ENCODE measurements at regions not wholly inside any gene's neighbourhood (a gene's known extent, or its start where the extent isn't known, plus 50 kb on each side); places are given as distances from the start of the nearest gene placed in this dataset.

DNA sequence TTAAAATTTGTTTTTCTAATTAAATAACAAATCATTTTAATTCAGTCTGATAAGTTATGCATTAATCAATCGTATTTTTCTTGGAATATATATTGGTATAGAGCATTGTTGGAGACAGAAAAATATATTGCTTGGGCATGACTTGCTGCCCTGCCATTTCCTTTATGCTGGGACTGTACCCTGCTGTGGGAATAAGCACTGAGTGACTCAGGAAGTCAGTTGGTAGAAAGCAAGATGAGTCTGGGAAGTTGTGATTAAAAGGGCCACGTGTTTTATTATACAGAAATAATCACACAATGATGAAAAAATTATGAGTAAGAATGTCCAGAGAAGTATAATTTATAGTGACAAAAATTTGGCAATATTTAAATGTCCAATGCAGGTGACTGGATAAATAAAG, 139.5 kb downstream of the KIF18A start:
- TF ChIP-seq CTCF (IDR thresholded peaks at IDR 0.05) (no peak), POLR2A (IDR thresholded peaks at IDR 0.05) (no peak)
- Histone ChIP-seq H3K9me3 (no peaks in the 10 kb centered on the region), H3K36me3 (ENCODE audit: low read depth, missing control alignments) (no peaks in the 10 kb centered on the region), H3K4me3 (no peak overlapping the region), H3K27me3 (no peaks in the 10 kb centered on the region), H3K4me1 (no peaks in the 10 kb centered on the region), H3K27ac (no peak overlapping the region)
- no peak for DNase-seq
- WGBS, 2 donors, result 68 to 80% methylated on average over 2 of the region's 2 CpGs
- intact Hi-C loops (cut with DNase I; ENCODE audit: low total_unique reads), result no loop called here

- intact Hi-C loops (cut with DNase I; ENCODE audit: low total_unique reads), result no loop called here
- Histone ChIP-seq H3K9me3 (no peaks in the 10 kb centered on the region), H3K4me1 (no peaks in the 10 kb centered on the region), H3K4me3 (no peak overlapping the region), H3K27ac (no peak overlapping the region), H3K36me3 (ENCODE audit: low read depth, missing control alignments) (no peaks in the 10 kb centered on the region), H3K27me3 (no peaks in the 10 kb centered on the region)
- no peak for TF ChIP-seq CTCF (IDR thresholded peaks at IDR 0.05)
- TF ChIP-seq POLR2A (IDR thresholded peaks at IDR 0.05), result no peak
- WGBS, 2 donors, result 89 to 90% methylated on average over 3 of the region's 3 CpGs
- no peak for DNase-seq
Observed at GRCh38 chr11:27965559-27965958, 142.4 kb downstream of the KIF18A start.

GRCh38 chr11:27963370-27963769, 144.6 kb downstream of the KIF18A start:
- H3K9me3 ChIP-seq, result no peaks in the 10 kb centered on the region
- no peaks in the 10 kb centered on the region for H3K36me3 ChIP-seq (ENCODE audit: low read depth, missing control alignments)
- no peaks in the 10 kb centered on the region for H3K4me1 ChIP-seq
- TF ChIP-seq POLR2A (IDR thresholded peaks at IDR 0.05), result no peak
- TF ChIP-seq CTCF (IDR thresholded peaks at IDR 0.05), result no peak
- no peak overlapping the region for H3K27ac ChIP-seq
- 88 to 96% methylated on average over 2 of the region's 2 CpGs for WGBS, 2 donors
- no peak for DNase-seq
- intact Hi-C loops (cut with DNase I; ENCODE audit: low total_unique reads), result no loop called here
- no peaks in the 10 kb centered on the region for H3K27me3 ChIP-seq
- no peak overlapping the region for H3K4me3 ChIP-seq

GRCh38 chr11:27949951-27950738, 157.8 kb downstream of the KIF18A start:
- intact Hi-C loops (cut with DNase I; ENCODE audit: low total_unique reads), result no loop called here
- Histone ChIP-seq H3K27me3 (no peaks in the 10 kb centered on the region), H3K4me3 (no peak overlapping the region), H3K36me3 (ENCODE audit: low read depth, missing control alignments) (no peaks in the 10 kb centered on the region), H3K9me3 (no peaks in the 10 kb centered on the region), H3K27ac (no peak overlapping the region), H3K4me1 (no peaks in the 10 kb centered on the region)
- no peak for TF ChIP-seq POLR2A (IDR thresholded peaks at IDR 0.05)
- no peak for TF ChIP-seq CTCF (IDR thresholded peaks at IDR 0.05)
- DNase-seq, result no peak
- whole genome bisulfite sequencing, 2 donors, result 96 to 100% methylated on average over 1 of the region's 1 CpG

GRCh38 chr11:27945348-27945747, 162.6 kb downstream of the KIF18A start:
- 74 to 89% methylated on average over 1 of the region's 1 CpG for WGBS, 2 donors
- Histone ChIP-seq H3K4me3 (no peak overlapping the region), H3K27ac (no peak overlapping the region), H3K4me1 (no peaks in the 10 kb centered on the region), H3K36me3 (ENCODE audit: low read depth, missing control alignments) (no peaks in the 10 kb centered on the region), H3K27me3 (no peaks in the 10 kb centered on the region), H3K9me3 (no peaks in the 10 kb centered on the region)
- DNase-seq, result no peak
- TF ChIP-seq POLR2A (IDR thresholded peaks at IDR 0.05) (no peak), CTCF (IDR thresholded peaks at IDR 0.05) (no peak)
- intact Hi-C loops (cut with DNase I; ENCODE audit: low total_unique reads), result no loop called here

All from testis (tissue), 2 donors.